PC-3 (cell line): ENCODE measurements at regions not wholly inside any gene's neighbourhood (a gene's known extent, or its start where the extent isn't known, plus 50 kb on each side); places are given as distances from the start of the nearest gene placed in this dataset.
"Not testable (repeated sequence)": the region's sequence is repeated elsewhere in the genome, so short reads cannot be mapped to it uniquely, and the experiment has no call there.

ENCODE experiments used
- ATAC-seq: fragments of 200-7000 bp; cut with Tn5 transposase; 2 replicates; pipeline ENCODE4 v1.9.1; 2020; ENCODE audit warnings: mild to moderate bottlenecking, moderate library complexity
- BruUV-seq: library from RNA; stranded (reverse); fragments of 400-500 nt; replicated peaks from 2 replicates; lab custom pipeline; 2021; lab: Mats Ljungman, UMichigan
- CTCF ChIA-PET: fragments of 300-600 bp; sonication (Branson Sonifier 250); formaldehyde crosslinking; loops from one replicate; lab custom pipeline; 2022; ENCODE audit warnings: antibody characterized with exemption; lab: Charles Lee
- POLR2A ChIA-PET: fragments of 300-600 bp; sonication (Branson Sonifier 250); formaldehyde crosslinking; loops from one replicate; lab custom pipeline; 2022; ENCODE audit warnings: antibody characterized with exemption; ENCODE audit not compliant: unreplicated experiment; lab: Charles Lee
- DNase-seq: peaks from one replicate; pipeline ENCODE4 v3.0.0-alpha.2; 2015
- H2AFZ ChIP-seq: fragments of 300-600 bp; sonication (generic); 2 replicates; pipeline ENCODE4 v1.6.0; 2016; ENCODE audit warnings: antibody characterized with exemption, low read length
- H3F3A ChIP-seq: fragments of 300-600 bp; sonication (generic); one replicate; pipeline ENCODE4 v1.6.0; 2017; ENCODE audit warnings: antibody characterized with exemption, low read length, control low read depth, mild to moderate bottlenecking; ENCODE audit not compliant: unreplicated experiment
- H3K27ac ChIP-seq: fragments of 300-600 bp; sonication (generic); 2 replicates; pipeline ENCODE4 v1.5.1; 2016; ENCODE audit warnings: mild to moderate bottlenecking, low read length
- H3K27me3 ChIP-seq: fragments of 300-600 bp; sonication (generic); 2 replicates; pipeline ENCODE4 v1.6.1; 2016; ENCODE audit warnings: low read length, mixed read lengths
- H3K36me3 ChIP-seq: fragments of 300-600 bp; sonication (generic); 2 replicates; pipeline ENCODE4 v1.6.1; 2016; ENCODE audit warnings: low read depth, mixed run types, low read length, mixed read lengths
- H3K4me1 ChIP-seq: fragments of 300-600 bp; sonication (generic); 2 replicates; pipeline ENCODE4 v1.5.1; 2016; ENCODE audit warnings: low read length; ENCODE audit not compliant: insufficient read depth
- H3K4me2 ChIP-seq: fragments of 300-600 bp; sonication (generic); 2 replicates; pipeline ENCODE4 v1.6.0; 2016; ENCODE audit warnings: low read length
- H3K4me3 ChIP-seq: fragments of 300-600 bp; sonication (generic); 2 replicates; pipeline ENCODE4 v1.5.1; 2016; ENCODE audit warnings: mild to moderate bottlenecking, low read length, mixed read lengths
- H3K79me2 ChIP-seq: fragments of 300-600 bp; sonication (generic); 2 replicates; pipeline ENCODE4 v1.6.1; 2017; ENCODE audit warnings: low read length, mixed read lengths
- H3K9ac ChIP-seq: fragments of 300-600 bp; sonication (generic); 2 replicates; pipeline ENCODE4 v1.6.0; 2016; ENCODE audit warnings: mild to moderate bottlenecking, low read length
- H3K9me2 ChIP-seq: fragments of 300-600 bp; sonication (generic); replicated peaks from 2 replicates; pipeline ENCODE4 v1.6.1; 2016; ENCODE audit warnings: mixed run types, low read length, mixed read lengths
- H3K9me3 ChIP-seq: fragments of 300-600 bp; sonication (generic); 2 replicates; pipeline ENCODE4 v1.6.1; 2016; ENCODE audit warnings: low read length, mixed read lengths
- H4K20me1 ChIP-seq: fragments of 300-600 bp; sonication (generic); 2 replicates; pipeline ENCODE4 v1.6.1; 2016; ENCODE audit warnings: low read length, mixed read lengths
- EZH2 ChIP-seq: fragments of 300-600 bp; sonication (generic); IDR thresholded peaks from one replicate; pipeline ENCODE4 v1.6.1; 2017; ENCODE audit warnings: antibody characterized with exemption, mild to moderate bottlenecking, low read length; ENCODE audit not compliant: unreplicated experiment
- EZH2phosphoT487 ChIP-seq: fragments of 300-600 bp; sonication (generic); IDR thresholded peaks from 2 replicates; pipeline ENCODE4 v1.6.1; 2018; ENCODE audit warnings: mild to moderate bottlenecking, antibody characterized with exemption, low read length, borderline replicate concordance
- intact Hi-C: fragments of 100-400 bp; cut with micrococcal nuclease; formaldehyde crosslinking; loops from 2 replicates; pipeline ENCODE4 v1.9.0; 2023
- TF ChIP-seq, protein P1 (sequence below): fragments of 300-600 bp; sonication (generic); conservative IDR thresholded peaks from 2 replicates; pipeline ENCODE4 v1.5.1; 2017; ENCODE audit warnings: antibody characterized with exemption, low read depth, mild to moderate bottlenecking, low read length

DNA sequence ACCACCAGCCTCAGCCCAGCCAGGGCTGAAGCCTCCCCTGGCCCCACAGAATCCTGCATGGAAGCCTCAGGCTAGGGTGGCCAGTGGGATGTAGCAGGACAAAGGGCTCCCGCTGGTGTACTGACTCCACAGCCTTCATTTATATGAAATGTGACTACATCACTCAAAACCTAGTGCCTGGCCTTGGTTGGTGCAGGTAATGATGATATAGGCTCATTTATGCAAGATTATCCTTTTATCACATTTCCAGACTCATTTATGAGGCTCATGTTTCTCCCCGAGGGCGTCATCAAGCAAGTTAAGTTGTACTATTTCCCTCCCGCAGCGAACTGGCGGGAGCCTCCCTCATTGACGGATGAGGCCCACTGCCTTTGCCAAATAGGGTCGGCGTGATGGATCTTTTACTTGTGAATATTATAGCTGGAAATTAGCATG is 179.1 kb upstream of the SMAD3 start:
- TF ChIP-seq EZH2 (no peak), EZH2phosphoT487 (no peak)
- TF ChIP-seq, protein P1, sequence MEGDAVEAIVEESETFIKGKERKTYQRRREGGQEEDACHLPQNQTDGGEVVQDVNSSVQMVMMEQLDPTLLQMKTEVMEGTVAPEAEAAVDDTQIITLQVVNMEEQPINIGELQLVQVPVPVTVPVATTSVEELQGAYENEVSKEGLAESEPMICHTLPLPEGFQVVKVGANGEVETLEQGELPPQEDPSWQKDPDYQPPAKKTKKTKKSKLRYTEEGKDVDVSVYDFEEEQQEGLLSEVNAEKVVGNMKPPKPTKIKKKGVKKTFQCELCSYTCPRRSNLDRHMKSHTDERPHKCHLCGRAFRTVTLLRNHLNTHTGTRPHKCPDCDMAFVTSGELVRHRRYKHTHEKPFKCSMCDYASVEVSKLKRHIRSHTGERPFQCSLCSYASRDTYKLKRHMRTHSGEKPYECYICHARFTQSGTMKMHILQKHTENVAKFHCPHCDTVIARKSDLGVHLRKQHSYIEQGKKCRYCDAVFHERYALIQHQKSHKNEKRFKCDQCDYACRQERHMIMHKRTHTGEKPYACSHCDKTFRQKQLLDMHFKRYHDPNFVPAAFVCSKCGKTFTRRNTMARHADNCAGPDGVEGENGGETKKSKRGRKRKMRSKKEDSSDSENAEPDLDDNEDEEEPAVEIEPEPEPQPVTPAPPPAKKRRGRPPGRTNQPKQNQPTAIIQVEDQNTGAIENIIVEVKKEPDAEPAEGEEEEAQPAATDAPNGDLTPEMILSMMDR = no peak
- Histone ChIP-seq H2AFZ (no peak overlapping the region), H4K20me1 (no peaks in the 10 kb centered on the region), H3K4me3 (no peak overlapping the region), H3K36me3 (no peaks in the 10 kb centered on the region), H3K27ac (no peak overlapping the region), H3K9me2 (no peaks in the 10 kb centered on the region), H3K9me3 (no peaks in the 10 kb centered on the region), H3K79me2 (no peaks in the 10 kb centered on the region), H3K4me1 (peaks cover 38% of the 10 kb centered on the region), H3K4me2 (no peak overlapping the region), H3F3A (no peaks in the 10 kb centered on the region), H3K9ac (no peak overlapping the region), H3K27me3 (no peaks in the 10 kb centered on the region)
- ChIA-PET CTCF (no interaction called here), POLR2A (no interaction called here)
- no TSS peak for BruUV-seq
- DNase-seq (no peak), ATAC-seq (no peak)
- intact Hi-C loops = no loop called here

GRCh38 chr15:66886686-66887273 is 178.6 kb upstream of the SMAD3 start:
- Histone ChIP-seq H2AFZ (no peak overlapping the region), H3K4me1 (peaks cover 37% of the 10 kb centered on the region), H3K4me3 (no peak overlapping the region), H3K9me3 (no peaks in the 10 kb centered on the region), H3K27ac (no peak overlapping the region), H3K4me2 (no peak overlapping the region), H3K79me2 (no peaks in the 10 kb centered on the region), H4K20me1 (no peaks in the 10 kb centered on the region), H3K9ac (no peak overlapping the region), H3K9me2 (no peaks in the 10 kb centered on the region), H3K36me3 (no peaks in the 10 kb centered on the region), H3K27me3 (no peaks in the 10 kb centered on the region), H3F3A (no peaks in the 10 kb centered on the region)
- TF ChIP-seq EZH2 (no peak), EZH2phosphoT487 (no peak)
- TF ChIP-seq, protein P1 = no peak
- DNase-seq (no peak), ATAC-seq (no peak)
- BruUV-seq = no TSS peak
- POLR2A ChIA-PET = no interaction called here
- intact Hi-C loops = no loop called here
- CTCF ChIA-PET = no interaction called here

DNA sequence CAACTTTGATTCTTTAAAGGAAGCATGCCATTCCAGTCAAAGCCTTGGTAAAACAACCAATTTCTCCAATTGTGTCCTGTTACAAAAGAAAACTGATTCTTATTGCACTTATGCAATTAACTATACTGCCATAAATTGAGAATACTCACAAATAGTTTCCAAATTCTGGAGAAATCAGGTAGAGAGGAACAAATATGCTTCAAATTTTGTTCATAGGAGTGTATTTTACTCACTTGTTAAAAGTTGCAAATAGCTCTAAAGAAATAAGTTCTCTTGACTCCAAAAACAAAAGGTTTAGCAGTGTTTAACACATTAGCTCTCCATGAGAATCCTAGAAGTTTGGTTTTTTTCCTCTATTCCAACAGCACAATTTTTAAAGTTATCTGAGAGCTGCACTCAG is 176.1 kb upstream of the SMAD3 start:
- POLR2A ChIA-PET = interaction anchor here (0.6 kb wide), 1 partner anchor 42 kb away, joined by 5 read pairs; no protein-coding TSS in a partner anchor
- H3K27me3 ChIP-seq, DNase-seq, H3K9ac ChIP-seq, intact Hi-C loops, H3K27ac ChIP-seq, CTCF ChIA-PET, ATAC-seq, H3K79me2 ChIP-seq, H3K36me3 ChIP-seq, H3F3A ChIP-seq, H3K4me2 ChIP-seq, BruUV-seq, H4K20me1 ChIP-seq, H2AFZ ChIP-seq, H3K4me3 ChIP-seq, H3K9me2 ChIP-seq, H3K9me3 ChIP-seq: not testable (repeated sequence)
- H3K4me1 ChIP-seq = peaks cover 21% of the 10 kb centered on the region
